CD4-positive, alpha-beta memory T cell (primary cell): ENCODE measurements at regions not wholly inside any gene's neighbourhood (a gene's known extent, or its start where the extent isn't known, plus 50 kb on each side); places are given as distances from the start of the nearest gene placed in this dataset.
"Not testable (repeated sequence)": the region's sequence is repeated elsewhere in the genome, so short reads cannot be mapped to it uniquely, and the experiment has no call there.

ENCODE experiments used
- CTCF ChIA-PET: fragments of 350-600 bp; sonication (Branson Sonifier 250); formaldehyde crosslinking; loops from one replicate; lab custom pipeline; 2021; ENCODE audit warnings: inconsistent platforms; ENCODE audit not compliant: partially characterized antibody; lab: Charles Lee
- POLR2A ChIA-PET: fragments of 350-600 bp; sonication (Branson Sonifier 250); formaldehyde crosslinking; loops from one replicate; lab custom pipeline; 2021; ENCODE audit not compliant: partially characterized antibody; lab: Charles Lee
- DNase-seq, 5 donors: peaks; one replicate each; pipeline versions ENCODE4 v3.0.0 to v3.0.0-alpha.2; 2020 to 2022; ENCODE audit warnings: mixed read lengths in 1 of 5
- H3K27ac ChIP-seq: one replicate; pipeline ENCODE4 v1.7.0; 2013; ENCODE audit warnings: low read depth, low read length
- H3K27me3 ChIP-seq: 2 replicates; pipeline ENCODE4 v1.7.0; 2013; ENCODE audit warnings: mild to moderate bottlenecking, low read length, moderate library complexity; ENCODE audit not compliant: insufficient read depth
- H3K36me3 ChIP-seq: 2 replicates; pipeline ENCODE4 v1.7.0; 2013; ENCODE audit warnings: mild to moderate bottlenecking, low read length, moderate library complexity; ENCODE audit not compliant: insufficient read depth
- H3K4me1 ChIP-seq: 2 replicates; pipeline ENCODE4 v1.7.0; 2013; ENCODE audit warnings: mild to moderate bottlenecking, low read length, moderate library complexity; ENCODE audit not compliant: insufficient read depth
- H3K4me3 ChIP-seq, 2 donors: one replicate each; pipeline ENCODE4 v1.7.0; 2013; ENCODE audit warnings: low read length in 2 of 2, mild to moderate bottlenecking in 1 of 2
- H3K9me3 ChIP-seq, 2 donors: one replicate each; pipeline ENCODE4 v1.7.0; 2013; ENCODE audit warnings: low read length in 2 of 2, control low read depth in 1 of 2; ENCODE audit not compliant: control insufficient read depth in 1 of 2
- H3K27ac Mint-ChIP-seq, 7 donors: one replicate each; pipeline ENCODE4 v1.8.0; 2020 to 2021; ENCODE audit warnings: mixed read lengths in 7 of 7, mild to moderate bottlenecking in 6 of 7, inconsistent platforms in 3 of 7, moderate library complexity in 3 of 7
- H3K27me3 Mint-ChIP-seq, 2 donors: one replicate each; pipeline ENCODE4 v1.8.0; 2020 to 2021; ENCODE audit warnings: mixed read lengths in 2 of 2
- H3K36me3 Mint-ChIP-seq, 2 donors: one replicate each; pipeline ENCODE4 v1.8.0; 2020 to 2021; ENCODE audit warnings: mixed read lengths in 2 of 2, inconsistent platforms in 1 of 2, mild to moderate bottlenecking in 1 of 2
- H3K4me1 Mint-ChIP-seq, 4 donors: one replicate each; pipeline ENCODE4 v1.8.0; 2020 to 2021; ENCODE audit warnings: mixed read lengths in 4 of 4, mild to moderate bottlenecking in 1 of 4
- H3K4me3 Mint-ChIP-seq, 8 donors: one replicate each; pipeline ENCODE4 v1.8.0; 2020 to 2021; ENCODE audit warnings: mixed read lengths in 8 of 8, mild to moderate bottlenecking in 7 of 8, moderate library complexity in 6 of 8, inconsistent platforms in 3 of 8
- H3K9me3 Mint-ChIP-seq, 8 donors: one replicate each; pipeline ENCODE4 v1.8.0; 2020 to 2021; ENCODE audit warnings: mixed read lengths in 8 of 8, mild to moderate bottlenecking in 5 of 8, inconsistent platforms in 3 of 8, moderate library complexity in 1 of 8
- intact Hi-C: fragments of 100-400 bp; cut with micrococcal nuclease; formaldehyde crosslinking; loops from one replicate; pipeline ENCODE4 v1.15.1; 2023

- H3K27me3 Mint-ChIP-seq, H3K4me3 ChIP-seq, H3K4me3 Mint-ChIP-seq, H3K36me3 ChIP-seq, DNase-seq, intact Hi-C loops, H3K4me1 ChIP-seq, H3K36me3 Mint-ChIP-seq, H3K27me3 ChIP-seq, H3K27ac Mint-ChIP-seq, POLR2A ChIA-PET, H3K4me1 Mint-ChIP-seq, H3K9me3 ChIP-seq, CTCF ChIA-PET, H3K9me3 Mint-ChIP-seq, H3K27ac ChIP-seq: not testable (repeated sequence)
Observed at GRCh38 chr1:243074224-243074623, 180.9 kb downstream of the CEP170 start.

GRCh38 chr1:243067056-243067455 lies 188.0 kb downstream of the CEP170 start:
- not testable (repeated sequence) for H3K4me1 ChIP-seq

GRCh38 chr1:243061965-243062364 lies 193.1 kb downstream of the CEP170 start:
- H3K27me3 ChIP-seq, H3K27ac Mint-ChIP-seq, H3K4me1 Mint-ChIP-seq, CTCF ChIA-PET, H3K4me1 ChIP-seq, H3K27me3 Mint-ChIP-seq, H3K27ac ChIP-seq, H3K9me3 Mint-ChIP-seq, POLR2A ChIA-PET, H3K4me3 ChIP-seq, intact Hi-C loops, H3K4me3 Mint-ChIP-seq, H3K36me3 ChIP-seq, DNase-seq, H3K36me3 Mint-ChIP-seq, H3K9me3 ChIP-seq: not testable (repeated sequence)

More at GRCh38 chr1:243067056-243067455, 188.0 kb downstream of the CEP170 start:
- CTCF ChIA-PET, H3K27me3 Mint-ChIP-seq, H3K4me3 ChIP-seq, H3K27ac Mint-ChIP-seq, H3K4me1 Mint-ChIP-seq, intact Hi-C loops, H3K9me3 Mint-ChIP-seq, H3K27me3 ChIP-seq, H3K9me3 ChIP-seq, POLR2A ChIA-PET, H3K36me3 ChIP-seq, H3K36me3 Mint-ChIP-seq, DNase-seq, H3K4me3 Mint-ChIP-seq, H3K27ac ChIP-seq: not testable (repeated sequence)

GRCh38 chr1:243055510-243055909 lies 199.6 kb downstream of the CEP170 start:
- H3K4me1 ChIP-seq, H3K27me3 Mint-ChIP-seq, H3K27me3 ChIP-seq, H3K4me3 Mint-ChIP-seq, CTCF ChIA-PET, DNase-seq, POLR2A ChIA-PET, H3K36me3 Mint-ChIP-seq, H3K4me3 ChIP-seq, H3K4me1 Mint-ChIP-seq, H3K27ac Mint-ChIP-seq, H3K9me3 Mint-ChIP-seq, H3K36me3 ChIP-seq, H3K9me3 ChIP-seq, intact Hi-C loops, H3K27ac ChIP-seq: not testable (repeated sequence)

GRCh38 chr1:243055091-243055490 lies 200.0 kb downstream of the CEP170 start:
- CTCF ChIA-PET, intact Hi-C loops, H3K27me3 Mint-ChIP-seq: not testable (repeated sequence)

GRCh38 chr1:243054681-243055080 lies 200.4 kb downstream of the CEP170 start:
- H3K9me3 Mint-ChIP-seq, H3K4me1 ChIP-seq, H3K4me3 Mint-ChIP-seq, H3K36me3 Mint-ChIP-seq, H3K4me1 Mint-ChIP-seq, H3K27ac ChIP-seq, DNase-seq, H3K27me3 Mint-ChIP-seq, POLR2A ChIA-PET, CTCF ChIA-PET, H3K36me3 ChIP-seq, H3K9me3 ChIP-seq, H3K27ac Mint-ChIP-seq, H3K4me3 ChIP-seq, H3K27me3 ChIP-seq, intact Hi-C loops: not testable (repeated sequence)

More at GRCh38 chr1:243055091-243055490, 200.0 kb downstream of the CEP170 start:
- H3K9me3 ChIP-seq, H3K36me3 ChIP-seq, H3K4me3 ChIP-seq, H3K4me1 Mint-ChIP-seq, H3K4me3 Mint-ChIP-seq, H3K27ac Mint-ChIP-seq, H3K36me3 Mint-ChIP-seq, POLR2A ChIA-PET, DNase-seq, H3K9me3 Mint-ChIP-seq, H3K4me1 ChIP-seq, H3K27me3 ChIP-seq, H3K27ac ChIP-seq: not testable (repeated sequence)

GRCh38 chr1:243053048-243053447 lies 202.0 kb downstream of the CEP170 start:
- H3K27ac Mint-ChIP-seq, DNase-seq, H3K36me3 ChIP-seq, H3K4me3 ChIP-seq, H3K4me1 Mint-ChIP-seq, POLR2A ChIA-PET, H3K27ac ChIP-seq, H3K27me3 ChIP-seq, H3K4me3 Mint-ChIP-seq, H3K9me3 ChIP-seq, intact Hi-C loops, H3K4me1 ChIP-seq, H3K27me3 Mint-ChIP-seq, CTCF ChIA-PET, H3K36me3 Mint-ChIP-seq, H3K9me3 Mint-ChIP-seq: not testable (repeated sequence)

GRCh38 chr1:243050613-243051012 lies 204.5 kb downstream of the CEP170 start:
- H3K9me3 ChIP-seq, H3K4me1 Mint-ChIP-seq, H3K36me3 ChIP-seq, H3K27me3 Mint-ChIP-seq, H3K27me3 ChIP-seq, H3K27ac Mint-ChIP-seq, H3K4me3 Mint-ChIP-seq, H3K36me3 Mint-ChIP-seq, DNase-seq, H3K4me3 ChIP-seq, H3K27ac ChIP-seq, POLR2A ChIA-PET, intact Hi-C loops, H3K4me1 ChIP-seq, CTCF ChIA-PET, H3K9me3 Mint-ChIP-seq: not testable (repeated sequence)
